Lower leg skin (tissue), 3 donors: ENCODE measurements at regions not wholly inside any gene's neighbourhood (a gene's known extent, or its start where the extent isn't known, plus 50 kb on each side); places are given as distances from the start of the nearest gene placed in this dataset.

ENCODE experiments used
- CTCF ChIP-seq, 3 donors: fragments of 450-650 bp; IDR thresholded peaks; one replicate each; pipeline ENCODE4 v1.5.1; 2016; ENCODE audit warnings: antibody characterized with exemption in 3 of 3, mild to moderate bottlenecking in 3 of 3, moderate library complexity in 2 of 3
- POLR2A ChIP-seq, 2 donors: fragments of 450-650 bp; IDR thresholded peaks; one replicate each; pipeline ENCODE4 v1.6.1; 2016 to 2017; ENCODE audit warnings: antibody characterized with exemption in 2 of 2, mild to moderate bottlenecking in 1 of 2, moderate library complexity in 1 of 2

- TF ChIP-seq CTCF (IDR thresholded peaks at IDR 0.05) (no peak), POLR2A (IDR thresholded peaks at IDR 0.05) (no peak)
These were observed 138.8 kb downstream of the DAD1 start for GRCh38 chr14:22450266-22450665.
